GM12878 (cell line): ENCODE measurements at regions not wholly inside any gene's neighbourhood (a gene's known extent, or its start where the extent isn't known, plus 50 kb on each side); places are given as distances from the start of the nearest gene placed in this dataset.

Experiments
- ESRRA ChIP-seq: IDR thresholded peaks from 2 replicates; pipeline ENCODE4 v1.6.1; 2012; ENCODE audit warnings: mild to moderate bottlenecking, low read length, improper control_type of control experiment
- NR2C2 ChIP-seq: IDR thresholded peaks from 2 replicates; pipeline ENCODE4 v1.6.1; 2011; ENCODE audit warnings: borderline replicate concordance, low read depth; ENCODE audit not compliant: control insufficient read depth, insufficient read length

DNA sequence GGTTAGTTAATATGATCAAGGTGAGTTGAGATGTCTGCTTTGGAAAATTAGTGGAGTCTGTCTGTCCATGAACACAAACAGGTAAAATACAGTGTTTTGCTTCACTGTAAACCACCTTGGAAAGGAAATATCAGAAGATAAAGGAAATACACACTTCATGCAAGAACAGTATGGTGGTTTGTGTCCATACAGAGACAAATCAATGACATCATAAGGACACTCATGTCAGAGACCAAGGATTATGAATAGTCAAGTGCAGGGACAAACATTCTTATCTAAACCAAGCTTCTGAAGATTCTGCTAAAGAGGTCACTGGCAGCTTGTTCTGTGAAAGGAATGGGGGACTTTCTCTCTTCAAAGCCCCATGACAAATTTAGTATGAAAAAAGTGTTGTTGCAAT is 322.9 kb upstream of the F9 start:
- TF ChIP-seq ESRRA (no peak), NR2C2 (no peak)
